CD14-positive monocyte (primary cell): ENCODE measurements at regions not wholly inside any gene's neighbourhood (a gene's known extent, or its start where the extent isn't known, plus 50 kb on each side); places are given as distances from the start of the nearest gene placed in this dataset.

Experiments used
- DNase-seq, 3 donors: peaks; one replicate each; pipeline ENCODE4 v3.0.0-alpha.2; 2011 to 2022
- H2AFZ ChIP-seq: 2 replicates; pipeline ENCODE4 v1.6.0; 2012; ENCODE audit warnings: mild to moderate bottlenecking, low read depth, low read length, inconsistent platforms; ENCODE audit not compliant: insufficient read depth, poor library complexity, severe bottlenecking
- H3K27ac ChIP-seq, 2 donors: 1 replicate in 1 of 2; 2 replicates in 1 of 2; pipeline ENCODE4 v1.5.1; 2012 to 2013; ENCODE audit warnings: low read length in 2 of 2, control low read depth in 1 of 2, inconsistent platforms in 1 of 2, low read depth in 1 of 2, mild to moderate bottlenecking in 1 of 2
- H3K27me3 ChIP-seq, 2 donors: one replicate each; pipeline versions ENCODE4 v1.6.0 to v1.6.1; 2011 to 2013; ENCODE audit warnings: low read length in 2 of 2; ENCODE audit not compliant: control insufficient read depth in 2 of 2, insufficient read depth in 2 of 2
- H3K36me3 ChIP-seq, 2 donors: replicated peaks in 1 of 2; 1 replicate in 1 of 2; 2 replicates in 1 of 2; pipeline versions ENCODE4 v1.5.1 to v1.6.1; 2012 to 2013; ENCODE audit warnings: low read length in 2 of 2, control low read depth in 1 of 2, inconsistent platforms in 1 of 2, mild to moderate bottlenecking in 1 of 2; ENCODE audit not compliant: insufficient read depth in 2 of 2, control insufficient read depth in 1 of 2
- H3K4me1 ChIP-seq, 2 donors: 1 replicate in 1 of 2; 2 replicates in 1 of 2; pipeline versions ENCODE4 v1.5.1 to v1.6.1; 2012 to 2013; ENCODE audit warnings: low read length in 2 of 2, control low read depth in 1 of 2, inconsistent platforms in 1 of 2, mild to moderate bottlenecking in 1 of 2, moderate library complexity in 1 of 2; ENCODE audit not compliant: insufficient read depth in 2 of 2, control insufficient read depth in 1 of 2
- H3K4me2 ChIP-seq: replicated peaks from 2 replicates; pipeline ENCODE3; 2012; ENCODE audit warnings: low read length, moderate library complexity, mild to moderate bottlenecking; ENCODE audit not compliant: poor library complexity, severe bottlenecking; ENCODE audit errors: extremely low read depth
- H3K4me3 ChIP-seq, 3 experiments: fragments of 200-600 bp in 1 of 3; sonication (generic) in 1 of 3; replicated peaks in 1 of 3; 1 replicate in 2 of 3; 2 replicates in 1 of 3; pipeline ENCODE4 v1.5.1; 2011 to 2013; ENCODE audit warnings: low read length in 3 of 3, mild to moderate bottlenecking in 3 of 3, control low read depth in 2 of 3, low read depth in 2 of 3, inconsistent platforms in 1 of 3, moderate library complexity in 1 of 3
- H3K79me2 ChIP-seq: 2 replicates; pipeline ENCODE4 v1.6.0; 2012; ENCODE audit warnings: mild to moderate bottlenecking, control low read depth, inconsistent platforms, low read length, moderate library complexity; ENCODE audit not compliant: insufficient read depth
- H3K9ac ChIP-seq: 2 replicates; pipeline ENCODE4 v1.6.0; 2017; ENCODE audit warnings: low read length, mild to moderate bottlenecking; ENCODE audit not compliant: insufficient read depth, poor library complexity, severe bottlenecking
- H3K9me3 ChIP-seq, 2 donors: replicated peaks in 1 of 2; 1 replicate in 1 of 2; 2 replicates in 1 of 2; pipeline versions ENCODE4 v1.5.1 to v1.6.1; 2012 to 2013; ENCODE audit warnings: low read length in 2 of 2, control low read depth in 1 of 2; ENCODE audit not compliant: control insufficient read depth in 1 of 2, insufficient read depth in 1 of 2
- H4K20me1 ChIP-seq: 2 replicates; pipeline ENCODE4 v1.6.0; 2012; ENCODE audit warnings: mild to moderate bottlenecking, low read length, control low read depth, moderate library complexity; ENCODE audit not compliant: insufficient read depth
- H3K27ac Mint-ChIP-seq, 7 donors: one replicate each; pipeline ENCODE4 v1.8.0; 2020; ENCODE audit warnings: mild to moderate bottlenecking in 7 of 7, mixed read lengths in 7 of 7, moderate library complexity in 6 of 7, inconsistent platforms in 2 of 7
- H3K27me3 Mint-ChIP-seq, 3 donors: one replicate each; pipeline ENCODE4 v1.8.0; 2021 to 2022; ENCODE audit warnings: low read depth in 3 of 3, mild to moderate bottlenecking in 3 of 3, mixed read lengths in 3 of 3, moderate library complexity in 3 of 3, inconsistent platforms in 1 of 3
- H3K36me3 Mint-ChIP-seq, 2 donors: one replicate each; pipeline ENCODE4 v1.8.0; 2020; ENCODE audit warnings: mixed read lengths in 2 of 2, inconsistent platforms in 1 of 2, mild to moderate bottlenecking in 1 of 2
- H3K4me1 Mint-ChIP-seq: one replicate; pipeline ENCODE4 v1.8.0; 2020; ENCODE audit warnings: mild to moderate bottlenecking, mixed read lengths
- H3K4me3 Mint-ChIP-seq, 2 donors: one replicate each; pipeline ENCODE4 v1.8.0; 2020; ENCODE audit warnings: mild to moderate bottlenecking in 2 of 2, mixed read lengths in 2 of 2, moderate library complexity in 1 of 2
- H3K9me3 Mint-ChIP-seq, 7 donors: one replicate each; pipeline ENCODE4 v1.8.0; 2020 to 2022; ENCODE audit warnings: mixed read lengths in 7 of 7, mild to moderate bottlenecking in 6 of 7, moderate library complexity in 6 of 7, inconsistent platforms in 2 of 7
- WGBS: methylation state at CpG from one replicate; pipeline ENCODE4 v1.1.5; 2013; ENCODE audit warnings: missing lambda C conversion rate; ENCODE audit not compliant: insufficient coverage; 5-methylcytosine and 5-hydroxymethylcytosine counted together
- intact Hi-C, 2 donors: fragments of 100-400 bp; cut with micrococcal nuclease; formaldehyde crosslinking; loops; one replicate each; pipeline versions ENCODE4 v1.15.0 to v1.15.1; 2023
- TF ChIP-seq, protein P1 (sequence below): fragments of 200-600 bp; IDR thresholded peaks from one replicate; pipeline ENCODE4 v1.8.0; 2022; ENCODE audit warnings: antibody characterized with exemption, mild to moderate bottlenecking

DNA sequence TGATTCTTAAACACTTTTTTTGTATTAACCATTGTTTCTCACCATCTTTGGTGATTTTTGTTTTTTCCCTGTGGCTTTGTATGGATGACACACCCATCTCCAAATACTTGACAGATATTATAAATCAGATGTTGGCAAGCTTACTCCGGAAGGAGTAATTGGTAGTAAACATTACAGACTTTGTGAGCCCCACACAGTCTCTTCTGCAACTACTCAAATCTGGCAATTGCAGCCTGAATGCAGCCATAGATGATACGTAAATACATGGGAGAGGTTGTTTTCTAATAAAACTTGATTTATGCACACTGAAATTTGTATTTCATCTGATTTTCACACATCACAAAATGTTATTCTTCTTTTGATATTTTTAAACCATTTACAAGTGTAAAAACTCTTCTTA is 331.5 kb downstream of the ARPP21 start:
- Histone ChIP-seq H3K79me2 (no peaks in the 10 kb centered on the region), H3K27me3 (no peaks in the 10 kb centered on the region), H3K4me2 (no peak overlapping the region), H4K20me1 (no peaks in the 10 kb centered on the region), H2AFZ (no peak overlapping the region), H3K36me3 (no peaks in the 10 kb centered on the region), H3K27ac (no peak overlapping the region), H3K9me3 (no peaks in the 10 kb centered on the region), H3K4me1 (peaks cover 0 to 2% of the 10 kb centered on the region in 2 donors), H3K9ac (no peak overlapping the region), H3K4me3 (no peak overlapping the region)
- Mint-ChIP-seq H3K36me3 (no peaks in the 10 kb centered on the region), H3K27me3 (peaks cover 0 to 2% (median 0%) of the 10 kb centered on the region in 3 donors), H3K9me3 (peaks cover 0 to 2% (median 0%) of the 10 kb centered on the region in 7 donors), H3K27ac (no peak overlapping the region), H3K4me3 (no peak overlapping the region), H3K4me1 (peaks cover 2% of the 10 kb centered on the region)
- WGBS: no CpG with 5 or more reads among the region's 2 CpGs
- no peak for DNase-seq
- TF ChIP-seq, protein P1, sequence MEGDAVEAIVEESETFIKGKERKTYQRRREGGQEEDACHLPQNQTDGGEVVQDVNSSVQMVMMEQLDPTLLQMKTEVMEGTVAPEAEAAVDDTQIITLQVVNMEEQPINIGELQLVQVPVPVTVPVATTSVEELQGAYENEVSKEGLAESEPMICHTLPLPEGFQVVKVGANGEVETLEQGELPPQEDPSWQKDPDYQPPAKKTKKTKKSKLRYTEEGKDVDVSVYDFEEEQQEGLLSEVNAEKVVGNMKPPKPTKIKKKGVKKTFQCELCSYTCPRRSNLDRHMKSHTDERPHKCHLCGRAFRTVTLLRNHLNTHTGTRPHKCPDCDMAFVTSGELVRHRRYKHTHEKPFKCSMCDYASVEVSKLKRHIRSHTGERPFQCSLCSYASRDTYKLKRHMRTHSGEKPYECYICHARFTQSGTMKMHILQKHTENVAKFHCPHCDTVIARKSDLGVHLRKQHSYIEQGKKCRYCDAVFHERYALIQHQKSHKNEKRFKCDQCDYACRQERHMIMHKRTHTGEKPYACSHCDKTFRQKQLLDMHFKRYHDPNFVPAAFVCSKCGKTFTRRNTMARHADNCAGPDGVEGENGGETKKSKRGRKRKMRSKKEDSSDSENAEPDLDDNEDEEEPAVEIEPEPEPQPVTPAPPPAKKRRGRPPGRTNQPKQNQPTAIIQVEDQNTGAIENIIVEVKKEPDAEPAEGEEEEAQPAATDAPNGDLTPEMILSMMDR: no peak
- intact Hi-C loops: no loop called here

DNA sequence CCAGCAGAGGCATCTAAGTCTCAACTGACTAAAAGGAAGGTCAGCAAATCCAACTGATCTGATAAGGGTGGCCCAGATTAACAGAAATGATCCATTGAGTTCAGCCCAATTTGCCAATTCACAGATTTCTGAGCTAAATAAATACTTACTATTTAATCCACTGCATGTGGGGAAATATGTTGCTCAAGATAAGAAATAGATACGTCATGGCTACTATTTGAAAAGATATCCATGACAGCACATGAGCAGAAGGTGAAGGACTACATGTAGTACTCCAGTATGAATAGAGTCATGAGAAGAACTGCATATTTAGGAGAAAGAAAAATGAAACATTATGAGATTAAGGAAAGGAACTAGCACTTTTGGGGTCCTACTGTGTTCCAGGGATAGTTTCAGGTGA is 332.4 kb downstream of the ARPP21 start:
- Mint-ChIP-seq H3K36me3 (no peaks in the 10 kb centered on the region), H3K4me1 (peaks cover 2% of the 10 kb centered on the region), H3K27ac (no peak overlapping the region), H3K9me3 (peaks cover 0 to 2% (median 0%) of the 10 kb centered on the region in 7 donors), H3K27me3 (peaks cover 0 to 2% (median 0%) of the 10 kb centered on the region in 3 donors), H3K4me3 (no peak overlapping the region)
- Histone ChIP-seq H3K4me2 (no peak overlapping the region), H3K9ac (no peak overlapping the region), H3K36me3 (no peaks in the 10 kb centered on the region), H3K27me3 (no peaks in the 10 kb centered on the region), H3K79me2 (no peaks in the 10 kb centered on the region), H4K20me1 (no peaks in the 10 kb centered on the region), H3K9me3 (no peaks in the 10 kb centered on the region), H3K4me1 (no peaks in the 10 kb centered on the region), H3K27ac (no peak overlapping the region), H2AFZ (no peak overlapping the region), H3K4me3 (no peak overlapping the region)
- intact Hi-C loops: no loop called here
- TF ChIP-seq, protein P1: no peak
- WGBS: no CpG with 5 or more reads among the region's 1 CpG
- no peak for DNase-seq
